Globus pallidus (tissue), 1 donor: ENCODE measurements at regions not wholly inside any gene's neighbourhood (a gene's known extent, or its start where the extent isn't known, plus 50 kb on each side); places are given as distances from the start of the nearest gene placed in this dataset.

Source experiments
- DNase-seq: peaks from one replicate; pipeline ENCODE4 v3.0.0-alpha.2; 2015; ENCODE audit warnings: low spot score

DNA sequence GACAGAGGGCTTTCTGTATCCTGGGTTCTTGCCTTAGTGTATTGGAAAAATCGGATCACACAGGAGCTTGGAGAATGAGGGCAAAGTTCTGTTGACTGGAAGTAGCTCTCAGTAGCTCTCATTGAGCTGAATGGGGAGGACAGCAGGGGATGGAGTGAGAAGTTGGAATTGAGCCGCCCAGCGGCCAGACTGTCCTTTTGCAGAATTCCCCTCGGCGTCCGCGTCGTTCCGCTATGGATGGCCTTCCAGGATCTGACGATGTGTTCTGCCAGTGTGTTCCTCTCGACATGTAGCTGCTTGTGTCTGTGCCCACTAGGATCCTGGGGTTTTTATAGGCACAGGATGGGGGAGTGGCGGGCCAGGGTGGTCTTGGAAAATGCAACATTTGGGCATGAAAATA, 351.8 kb upstream of the SEMA3A start:
- DNase-seq, result no peak

DNA sequence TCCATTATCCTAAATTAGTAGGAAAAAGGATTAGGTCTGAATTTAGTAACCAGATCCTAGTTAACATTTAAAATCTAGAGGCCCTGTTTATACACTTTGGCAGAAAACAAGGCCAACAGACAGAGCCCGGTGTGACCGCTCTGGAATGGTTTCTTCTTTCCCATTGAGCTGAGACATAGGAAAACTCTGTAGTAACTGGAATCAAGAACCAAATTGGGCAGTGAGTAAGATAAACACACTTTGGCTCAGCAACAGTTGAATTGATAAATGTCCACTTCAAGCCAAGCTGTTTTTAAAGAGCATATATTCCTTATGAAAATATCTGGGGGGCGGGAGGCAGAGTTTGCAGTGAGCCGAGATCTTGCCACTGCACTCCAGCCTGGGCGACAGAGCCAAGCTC, 343.7 kb upstream of the SEMA3A start:
- DNase-seq, result no peak

- DNase-seq, result no peak
Measured at GRCh38 chr7:84536271-84536870, 341.8 kb upstream of the SEMA3A start.

DNA sequence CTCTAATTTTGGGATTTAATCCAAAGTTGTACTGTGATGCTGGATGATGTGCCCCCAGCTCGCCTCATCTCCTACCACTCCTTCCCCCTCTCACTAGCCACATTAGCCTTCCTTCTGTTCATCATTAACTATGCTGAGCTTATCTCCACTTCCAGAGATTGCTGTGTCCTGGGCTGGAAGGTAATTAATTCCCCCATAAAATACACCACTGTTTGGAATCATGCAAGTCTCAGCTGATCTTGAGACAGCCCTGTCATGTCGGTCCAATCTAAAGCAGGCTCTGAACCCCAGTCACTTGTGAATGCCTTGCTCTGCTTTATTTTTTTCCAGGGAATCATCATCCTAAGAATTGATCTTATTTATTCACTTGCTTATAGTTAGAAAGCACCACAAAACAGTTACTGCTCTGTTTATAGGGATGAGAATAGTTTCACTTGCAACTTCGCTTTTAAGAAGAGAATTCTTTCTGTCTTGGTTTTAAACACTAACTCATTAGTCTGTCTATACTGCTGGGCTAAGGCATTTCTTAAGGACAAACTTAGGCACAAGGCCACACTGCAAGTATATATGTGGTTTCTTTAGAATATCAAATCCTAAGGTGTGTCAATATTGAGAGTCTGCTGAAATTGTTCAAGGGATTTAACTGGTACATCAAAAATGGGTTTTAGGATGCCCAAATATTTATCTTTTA, 341.1 kb upstream of the SEMA3A start:
- no peak for DNase-seq

GRCh38 chr7:84533182-84533581, 338.6 kb upstream of the SEMA3A start:
- no peak for DNase-seq

DNA sequence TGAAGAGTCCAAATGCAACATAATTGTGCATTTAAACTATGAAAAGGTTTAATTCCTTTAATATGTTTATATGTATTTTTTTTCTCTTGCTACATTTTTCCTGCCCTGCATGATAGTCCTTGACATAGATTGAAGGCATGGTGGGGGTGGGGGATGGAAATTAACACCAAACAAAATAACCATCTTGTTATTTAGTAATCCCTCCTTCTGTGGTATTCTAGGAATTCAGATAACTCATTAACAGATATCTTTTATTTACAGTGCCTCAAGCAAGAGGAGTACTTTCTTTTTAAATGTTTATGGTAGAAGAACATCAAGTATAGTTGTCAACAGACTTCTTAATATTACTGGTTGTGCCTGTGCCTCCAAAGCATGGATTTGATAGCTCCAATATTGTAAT, 337.6 kb upstream of the SEMA3A start:
- no peak for DNase-seq

DNA sequence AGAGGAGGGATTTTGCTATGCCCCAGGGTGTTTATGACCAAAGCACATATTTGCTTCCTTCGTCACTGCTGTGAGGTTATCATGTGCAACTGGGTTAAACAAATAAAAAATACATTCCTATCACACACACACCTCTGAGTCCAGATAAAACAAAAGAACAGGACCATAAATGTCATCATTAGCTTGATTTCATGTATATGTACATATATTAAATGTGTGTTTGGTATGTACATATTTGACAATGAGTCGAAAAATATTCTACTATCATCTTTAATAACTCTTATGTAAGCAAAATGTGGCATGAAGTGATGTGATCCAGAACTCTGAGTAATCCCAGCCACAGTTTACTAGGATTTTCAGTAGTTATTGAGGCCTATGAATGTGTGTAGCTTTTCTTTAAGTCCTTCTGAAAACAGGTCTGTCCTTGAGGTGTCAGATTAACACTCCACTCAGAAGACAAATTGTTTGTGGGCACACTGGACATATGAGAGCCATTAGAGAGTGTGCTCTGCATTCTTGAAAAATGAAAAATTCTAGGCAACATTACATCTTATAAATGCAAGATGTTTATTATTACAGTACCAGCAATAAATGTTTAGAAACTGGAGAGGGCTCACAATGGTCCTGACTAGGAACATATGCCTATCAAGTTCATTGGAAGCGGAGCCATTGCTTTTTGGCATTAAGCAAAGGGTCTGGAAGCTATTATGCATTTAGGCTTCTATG, 335.1 kb upstream of the SEMA3A start:
- DNase-seq, result no peak

- DNase-seq, result no peak
Measured at GRCh38 chr7:84528756-84529479, 334.3 kb upstream of the SEMA3A start.

- DNase-seq, result peak; percentile 5
Measured at GRCh38 chr7:84524714-84525694, 330.4 kb upstream of the SEMA3A start.

GRCh38 chr7:84513061-84513460, 318.5 kb upstream of the SEMA3A start:
- DNase-seq, result no peak

- DNase-seq, result no peak
Measured at GRCh38 chr7:84512055-84512454, 317.5 kb upstream of the SEMA3A start.

GRCh38 chr7:84510505-84510904, 315.9 kb upstream of the SEMA3A start:
- DNase-seq, result no peak

DNA sequence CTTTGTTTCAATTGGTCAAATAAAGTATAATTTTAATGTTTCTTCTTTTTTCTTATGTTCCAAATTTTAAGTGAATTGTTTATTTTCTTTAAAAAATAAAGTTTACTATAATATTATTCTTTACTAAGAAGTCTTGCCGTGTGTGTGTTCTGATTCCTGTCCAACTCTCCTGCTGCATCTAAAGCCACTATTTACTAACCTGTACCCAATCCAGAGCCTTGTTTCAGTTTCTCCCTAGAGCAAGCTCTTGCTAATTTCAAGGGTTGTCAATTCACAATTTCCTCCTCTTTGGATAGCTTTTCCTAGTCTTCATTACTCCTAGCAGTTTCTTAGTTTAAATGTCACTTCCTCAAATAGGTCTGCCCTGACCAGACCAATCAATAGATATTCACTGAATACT, 314.9 kb upstream of the SEMA3A start:
- no peak for DNase-seq

DNA sequence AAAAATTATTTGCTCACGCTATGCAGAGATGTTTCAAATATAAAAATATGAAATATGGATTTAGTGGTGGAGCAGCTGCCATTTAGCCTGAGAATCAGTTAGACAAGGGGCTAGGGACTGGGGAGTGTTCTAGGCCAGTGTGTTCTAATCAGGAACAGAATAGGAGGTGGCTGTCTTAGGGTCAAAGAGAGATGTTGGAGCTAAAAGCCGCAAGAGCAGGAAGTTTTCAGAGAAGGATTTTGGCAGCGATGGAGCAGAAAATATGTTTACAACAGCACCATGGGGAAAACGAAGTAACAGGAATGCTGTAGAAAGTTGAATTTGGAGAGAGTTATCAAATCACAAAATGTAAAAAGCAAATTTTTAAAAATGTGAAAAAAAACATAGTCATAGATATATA, 314.0 kb upstream of the SEMA3A start:
- DNase-seq, result no peak

- no peak for DNase-seq
Measured at GRCh38 chr7:84507529-84507928, 312.9 kb upstream of the SEMA3A start.

GRCh38 chr7:84506151-84506550, 311.6 kb upstream of the SEMA3A start:
- no peak for DNase-seq

- DNase-seq, result no peak
Measured at GRCh38 chr7:84502239-84502638, 307.6 kb upstream of the SEMA3A start.

GRCh38 chr7:84497873-84498272, 303.3 kb upstream of the SEMA3A start:
- no peak for DNase-seq

DNA sequence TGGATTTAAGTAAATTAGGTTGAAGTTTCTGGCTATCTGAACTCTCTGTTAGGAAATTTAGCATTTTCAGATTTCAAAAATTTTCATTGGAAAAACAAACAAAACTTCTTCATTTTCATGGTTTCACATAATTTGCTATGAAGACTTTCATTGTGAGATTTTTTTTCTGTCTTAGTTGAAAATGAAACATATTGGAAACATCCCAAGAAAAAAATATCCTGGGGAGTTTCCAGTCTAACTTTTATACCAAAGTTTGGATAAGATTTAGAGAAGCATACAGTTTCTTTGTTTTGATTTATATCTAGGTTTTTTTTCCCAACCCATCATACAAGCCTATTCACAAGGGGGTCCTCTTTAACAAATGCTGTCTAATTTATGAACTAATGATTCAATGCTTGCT, 300.5 kb upstream of the SEMA3A start:
- no peak for DNase-seq

DNA sequence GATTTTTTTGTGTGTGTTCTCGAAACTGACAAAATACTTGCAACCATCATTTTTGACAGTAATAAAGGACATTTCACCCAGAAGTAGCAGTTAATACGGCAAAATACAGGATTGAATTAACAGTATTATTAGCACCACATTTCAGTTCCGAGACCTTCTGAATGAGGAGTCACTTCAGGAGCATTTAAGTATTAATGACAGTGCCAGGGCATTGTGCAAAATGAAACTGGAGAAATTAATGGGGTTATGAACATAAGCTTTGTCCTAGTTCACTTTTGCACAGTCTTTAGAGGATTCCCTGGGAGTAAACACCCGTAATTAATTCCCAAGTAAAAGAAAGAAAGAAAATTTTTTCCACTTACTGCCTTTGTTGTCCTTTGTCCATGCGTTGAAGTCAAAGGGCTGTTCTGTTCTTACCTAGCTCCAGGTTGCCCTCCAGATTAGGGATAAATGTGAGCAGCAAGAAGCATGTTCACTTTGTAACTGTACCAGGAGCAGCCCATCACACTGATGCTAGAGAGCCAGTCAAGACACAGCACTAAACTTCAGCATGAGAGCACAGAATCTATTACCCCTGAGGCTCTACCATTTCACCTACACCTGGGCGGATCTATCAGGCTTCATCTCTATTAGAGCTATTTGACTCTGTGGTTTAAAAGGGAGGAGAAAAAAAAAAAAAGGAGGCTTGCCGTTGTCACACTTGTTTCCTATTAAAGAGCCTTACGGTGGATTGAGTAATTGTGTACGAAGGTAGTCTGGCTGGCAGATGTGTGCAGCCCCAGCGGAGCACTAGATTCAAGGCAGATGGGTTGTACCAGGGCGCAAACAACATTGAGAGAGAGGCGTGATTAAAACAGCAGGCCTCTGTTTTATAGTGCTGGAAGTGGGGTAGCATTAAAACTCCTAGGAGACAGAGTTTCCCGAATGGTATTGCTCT, 297.8 kb upstream of the SEMA3A start:
- DNase-seq, result no peak
